GM19043 (cell line): ENCODE measurements at regions not wholly inside any gene's neighbourhood (a gene's known extent, or its start where the extent isn't known, plus 50 kb on each side); places are given as distances from the start of the nearest gene placed in this dataset.
A peak's percentile ranks its signal among the peaks of the same experiment; 100 is the strongest.
"Not testable (repeated sequence)": the region's sequence is repeated elsewhere in the genome, so short reads cannot be mapped to it uniquely, and the experiment has no call there.

Experiments used
- ATAC-seq: cut with Tn5 transposase; IDR thresholded peaks from one replicate; pipeline ENCODE4 v1.9.1; 2021; ENCODE audit warnings: low read depth; ENCODE audit not compliant: unreplicated experiment

- ATAC-seq, result no peak
Measured at GRCh38 chr10:22825841-22826240, 102.0 kb upstream of the ARMC3 start.

GRCh38 chr10:22824984-22825383 is 102.9 kb upstream of the ARMC3 start:
- ATAC-seq, result no peak

GRCh38 chr10:22824520-22824919 is 103.3 kb upstream of the ARMC3 start:
- ATAC-seq, result no peak

- ATAC-seq, result peak; percentile 64
Measured at GRCh38 chr10:22823109-22823508, 104.7 kb upstream of the ARMC3 start.

GRCh38 chr10:22821921-22822320 is 105.9 kb upstream of the ARMC3 start:
- ATAC-seq, result not testable (repeated sequence)

- ATAC-seq, result no peak
Measured at GRCh38 chr10:22821501-22821900, 106.4 kb upstream of the ARMC3 start.

GRCh38 chr10:22816298-22816653 is 101.9 kb upstream of the PIP4K2A start:
- ATAC-seq, result no peak

GRCh38 chr10:22810643-22811465 is 96.5 kb upstream of the PIP4K2A start:
- ATAC-seq, result no peak

GRCh38 chr10:22807238-22807637 is 92.9 kb upstream of the PIP4K2A start:
- no peak for ATAC-seq

GRCh38 chr10:22805304-22805703 is 90.9 kb upstream of the PIP4K2A start:
- ATAC-seq, result no peak

GRCh38 chr10:22803261-22803885 is 89.0 kb upstream of the PIP4K2A start:
- no peak for ATAC-seq

- no peak for ATAC-seq
Measured at GRCh38 chr10:22801785-22802184, 87.4 kb upstream of the PIP4K2A start.

GRCh38 chr10:22797796-22798195 is 83.4 kb upstream of the PIP4K2A start:
- ATAC-seq, result not testable (repeated sequence)

GRCh38 chr10:22795546-22795945 is 81.2 kb upstream of the PIP4K2A start:
- ATAC-seq, result no peak

GRCh38 chr10:22792161-22792560 is 77.8 kb upstream of the PIP4K2A start:
- ATAC-seq, result no peak

- ATAC-seq, result no peak
Measured at GRCh38 chr10:22791665-22792064, 77.3 kb upstream of the PIP4K2A start.

GRCh38 chr10:22784668-22785067 is 70.3 kb upstream of the PIP4K2A start:
- no peak for ATAC-seq

GRCh38 chr10:22783807-22784206 is 69.4 kb upstream of the PIP4K2A start:
- no peak for ATAC-seq

GRCh38 chr10:22780474-22780885 is 66.1 kb upstream of the PIP4K2A start:
- ATAC-seq, result no peak

- ATAC-seq, result no peak
Measured at GRCh38 chr10:22779331-22780019, 65.1 kb upstream of the PIP4K2A start.

GRCh38 chr10:22774102-22774501 is 59.7 kb upstream of the PIP4K2A start:
- no peak for ATAC-seq

GRCh38 chr10:22771631-22772030 is 57.3 kb upstream of the PIP4K2A start:
- not testable (repeated sequence) for ATAC-seq
